ENCODE measurements at regions not wholly inside any gene's neighbourhood (a gene's known extent, or its start where the extent isn't known, plus 50 kb on each side); places are given as distances from the start of the nearest gene placed in this dataset.
"Not testable (repeated sequence)": the region's sequence is repeated elsewhere in the genome, so short reads cannot be mapped to it uniquely, and the experiment has no call there.

GRCh38 chr3:78483090-78483489, 1284.7 kb downstream of the ROBO1 start:
- H3K4me3 Mint-ChIP-seq = no peak overlapping the region
- ChIA-PET POLR2A (no interaction called here), CTCF (no interaction called here)
- peaks cover 3% of the 10 kb centered on the region for H3K9me3 Mint-ChIP-seq
- no peaks in the 10 kb centered on the region for H3K4me1 Mint-ChIP-seq (ENCODE audit: low read depth)
- no peak overlapping the region for H3K27ac Mint-ChIP-seq
- H3K27me3 Mint-ChIP-seq = no peaks in the 10 kb centered on the region
- DNase-seq = no peak
- intact Hi-C loops (cut with micrococcal nuclease) = no loop called here
- no peaks in the 10 kb centered on the region for H3K36me3 Mint-ChIP-seq

- no peaks in the 10 kb centered on the region for H3K4me1 Mint-ChIP-seq (ENCODE audit: low read depth)
- intact Hi-C loops (cut with micrococcal nuclease) = no loop called here
Measured at GRCh38 chr3:78494851-78495250, 1272.9 kb downstream of the ROBO1 start.

GRCh38 chr3:78495301-78495700, 1272.5 kb downstream of the ROBO1 start:
- H3K4me1 Mint-ChIP-seq (ENCODE audit: low read depth) = no peaks in the 10 kb centered on the region

More at GRCh38 chr3:78494851-78495250, 1272.9 kb downstream of the ROBO1 start:
- DNase-seq = no peak
- H3K4me3 Mint-ChIP-seq = no peak overlapping the region
- peaks cover 13% of the 10 kb centered on the region for H3K9me3 Mint-ChIP-seq
- H3K27ac Mint-ChIP-seq = no peak overlapping the region
- no peaks in the 10 kb centered on the region for H3K27me3 Mint-ChIP-seq
- no peaks in the 10 kb centered on the region for H3K36me3 Mint-ChIP-seq
- POLR2A ChIA-PET = no interaction called here
- CTCF ChIA-PET = no interaction called here

GRCh38 chr3:78496501-78496900, 1271.3 kb downstream of the ROBO1 start:
- ChIA-PET POLR2A (no interaction called here), CTCF (no interaction called here)
- Mint-ChIP-seq H3K4me1 (ENCODE audit: low read depth) (no peaks in the 10 kb centered on the region), H3K27ac (no peak overlapping the region), H3K4me3 (no peak overlapping the region), H3K9me3 (peaks cover 19% of the 10 kb centered on the region), H3K36me3 (no peaks in the 10 kb centered on the region), H3K27me3 (no peaks in the 10 kb centered on the region)
- no peak for DNase-seq
- intact Hi-C loops (cut with micrococcal nuclease) = no loop called here

More at GRCh38 chr3:78495301-78495700, 1272.5 kb downstream of the ROBO1 start:
- no peaks in the 10 kb centered on the region for H3K27me3 Mint-ChIP-seq
- DNase-seq = no peak
- no peaks in the 10 kb centered on the region for H3K36me3 Mint-ChIP-seq
- peaks cover 13% of the 10 kb centered on the region for H3K9me3 Mint-ChIP-seq
- intact Hi-C loops (cut with micrococcal nuclease) = no loop called here
- no peak overlapping the region for H3K27ac Mint-ChIP-seq
- POLR2A ChIA-PET = no interaction called here
- H3K4me3 Mint-ChIP-seq = no peak overlapping the region
- CTCF ChIA-PET = no interaction called here

- no peaks in the 10 kb centered on the region for H3K27me3 Mint-ChIP-seq
- no peaks in the 10 kb centered on the region for H3K4me1 Mint-ChIP-seq (ENCODE audit: low read depth)
- no peaks in the 10 kb centered on the region for H3K36me3 Mint-ChIP-seq
- no peak overlapping the region for H3K27ac Mint-ChIP-seq
- no peak for DNase-seq
- CTCF ChIA-PET = no interaction called here
- intact Hi-C loops (cut with micrococcal nuclease) = no loop called here
- POLR2A ChIA-PET = no interaction called here
- peaks cover 19% of the 10 kb centered on the region for H3K9me3 Mint-ChIP-seq
- no peak overlapping the region for H3K4me3 Mint-ChIP-seq
Measured at GRCh38 chr3:78497021-78497420, 1270.8 kb downstream of the ROBO1 start.

GRCh38 chr3:78497767-78498166, 1270.0 kb downstream of the ROBO1 start:
- CTCF ChIA-PET = no interaction called here
- H3K27me3 Mint-ChIP-seq = no peaks in the 10 kb centered on the region
- POLR2A ChIA-PET = no interaction called here
- H3K27ac Mint-ChIP-seq = no peak overlapping the region
- peaks cover 21% of the 10 kb centered on the region for H3K9me3 Mint-ChIP-seq
- H3K4me3 Mint-ChIP-seq = no peak overlapping the region
- intact Hi-C loops (cut with micrococcal nuclease) = no loop called here
- no peaks in the 10 kb centered on the region for H3K36me3 Mint-ChIP-seq
- no peaks in the 10 kb centered on the region for H3K4me1 Mint-ChIP-seq (ENCODE audit: low read depth)
- DNase-seq = no peak

- ChIA-PET POLR2A (no interaction called here), CTCF (no interaction called here)
- DNase-seq = no peak
- H3K27me3 Mint-ChIP-seq = no peaks in the 10 kb centered on the region
- no peaks in the 10 kb centered on the region for H3K4me1 Mint-ChIP-seq (ENCODE audit: low read depth)
- no peak overlapping the region for H3K4me3 Mint-ChIP-seq
- no peak overlapping the region for H3K27ac Mint-ChIP-seq
- H3K9me3 Mint-ChIP-seq = peaks cover 29% of the 10 kb centered on the region
- no peaks in the 10 kb centered on the region for H3K36me3 Mint-ChIP-seq
- intact Hi-C loops (cut with micrococcal nuclease) = no loop called here
Measured at GRCh38 chr3:78506061-78506460, 1261.7 kb downstream of the ROBO1 start.

- intact Hi-C loops (cut with micrococcal nuclease) = no loop called here
- ChIA-PET POLR2A (no interaction called here), CTCF (no interaction called here)
- Mint-ChIP-seq H3K27ac (no peak overlapping the region), H3K9me3 (peaks cover 28% of the 10 kb centered on the region), H3K27me3 (no peaks in the 10 kb centered on the region), H3K4me1 (ENCODE audit: low read depth) (no peaks in the 10 kb centered on the region), H3K36me3 (no peaks in the 10 kb centered on the region), H3K4me3 (no peak overlapping the region)
- no peak for DNase-seq
Measured at GRCh38 chr3:78506581-78507195, 1261.1 kb downstream of the ROBO1 start.

- POLR2A ChIA-PET = no interaction called here
- CTCF ChIA-PET = no interaction called here
- intact Hi-C loops (cut with micrococcal nuclease) = no loop called here
- no peak for DNase-seq
- peaks cover 34% of the 10 kb centered on the region for H3K9me3 Mint-ChIP-seq
- no peak overlapping the region for H3K4me3 Mint-ChIP-seq
- H3K27ac Mint-ChIP-seq = no peak overlapping the region
- no peaks in the 10 kb centered on the region for H3K4me1 Mint-ChIP-seq (ENCODE audit: low read depth)
- H3K36me3 Mint-ChIP-seq = no peaks in the 10 kb centered on the region
- H3K27me3 Mint-ChIP-seq = no peaks in the 10 kb centered on the region
Measured at GRCh38 chr3:78507196-78507984, 1260.4 kb downstream of the ROBO1 start.

- Mint-ChIP-seq H3K4me3 (no peak overlapping the region), H3K27ac (no peak overlapping the region), H3K9me3 (peaks cover 25% of the 10 kb centered on the region), H3K36me3 (no peaks in the 10 kb centered on the region), H3K27me3 (no peaks in the 10 kb centered on the region), H3K4me1 (ENCODE audit: low read depth) (no peaks in the 10 kb centered on the region)
- DNase-seq = no peak
- POLR2A ChIA-PET = no interaction called here
- intact Hi-C loops (cut with micrococcal nuclease) = no loop called here
- CTCF ChIA-PET = no interaction called here
Measured at GRCh38 chr3:78511840-78512239, 1256.0 kb downstream of the ROBO1 start.

- CTCF ChIA-PET; POLR2A ChIA-PET; H3K27me3 Mint-ChIP-seq; H3K4me3 Mint-ChIP-seq; H3K36me3 Mint-ChIP-seq; DNase-seq; H3K4me1 Mint-ChIP-seq (ENCODE audit: low read depth); H3K27ac Mint-ChIP-seq; intact Hi-C loops (cut with micrococcal nuclease): not testable (repeated sequence)
- peaks cover 26% of the 10 kb centered on the region for H3K9me3 Mint-ChIP-seq
Measured at GRCh38 chr3:78512786-78513185, 1255.0 kb downstream of the ROBO1 start.

- Mint-ChIP-seq H3K9me3 (peaks cover 23% of the 10 kb centered on the region), H3K27me3 (no peaks in the 10 kb centered on the region), H3K4me3 (no peak overlapping the region), H3K36me3 (no peaks in the 10 kb centered on the region), H3K27ac (no peak overlapping the region), H3K4me1 (ENCODE audit: low read depth) (no peaks in the 10 kb centered on the region)
- CTCF ChIA-PET = no interaction called here
- intact Hi-C loops (cut with micrococcal nuclease) = no loop called here
- POLR2A ChIA-PET = no interaction called here
- DNase-seq = no peak
Measured at GRCh38 chr3:78516437-78516836, 1251.4 kb downstream of the ROBO1 start.

- no peak for DNase-seq
- ChIA-PET CTCF (no interaction called here), POLR2A (no interaction called here)
- Mint-ChIP-seq H3K27me3 (no peaks in the 10 kb centered on the region), H3K27ac (no peak overlapping the region), H3K9me3 (peaks cover 19% of the 10 kb centered on the region), H3K36me3 (no peaks in the 10 kb centered on the region), H3K4me1 (ENCODE audit: low read depth) (no peaks in the 10 kb centered on the region), H3K4me3 (no peak overlapping the region)
- intact Hi-C loops (cut with micrococcal nuclease) = no loop called here
Measured at GRCh38 chr3:78516937-78517336, 1250.9 kb downstream of the ROBO1 start.

All from activated CD4-positive, alpha-beta memory T cell treated with anti-CD3 and anti-CD28 coated beads for 36 hours (primary cell).